Testis (tissue), 2 donors: ENCODE measurements at regions not wholly inside any gene's neighbourhood (a gene's known extent, or its start where the extent isn't known, plus 50 kb on each side); places are given as distances from the start of the nearest gene placed in this dataset.

Source experiments
- DNase-seq: peaks from one replicate; pipeline ENCODE4 v3.0.0-alpha.2; 2019
- H3K27ac ChIP-seq, 2 donors: fragments of 200-600 bp; sonication (generic); one replicate each; pipeline ENCODE4 v1.5.1; 2019
- H3K27me3 ChIP-seq: fragments of 200-600 bp; sonication (generic); one replicate; pipeline ENCODE4 v1.5.1; 2019
- H3K36me3 ChIP-seq: fragments of 200-600 bp; sonication (generic); one replicate; pipeline ENCODE4 v1.5.1; 2017; ENCODE audit warnings: low read depth; ENCODE audit errors: missing control alignments
- H3K4me1 ChIP-seq: fragments of 200-600 bp; sonication (generic); one replicate; pipeline ENCODE4 v1.5.1; 2019
- H3K4me3 ChIP-seq, 2 donors: fragments of 200-600 bp; sonication (generic); one replicate each; pipeline ENCODE4 v1.5.1; 2017 to 2019
- H3K9me3 ChIP-seq: fragments of 200-600 bp; sonication (generic); one replicate; pipeline ENCODE4 v1.5.1; 2017
- CTCF ChIP-seq, 3 experiments: fragments of 450-650 bp in 2 of 3; fragments of 200-600 bp in 1 of 3; sonication (generic) in 1 of 3; IDR thresholded peaks; one replicate each; pipeline ENCODE4 v1.5.1; 2016 to 2019; ENCODE audit warnings: antibody characterized with exemption in 3 of 3, mild to moderate bottlenecking in 2 of 3, moderate library complexity in 1 of 3
- POLR2A ChIP-seq: fragments of 450-650 bp; IDR thresholded peaks from one replicate; pipeline ENCODE4 v1.6.1; 2017; ENCODE audit warnings: antibody characterized with exemption, mild to moderate bottlenecking, moderate library complexity
- WGBS, 2 donors: methylation state at CpG; one replicate each; pipeline ENCODE4 v1.1.5; 2018; 5-methylcytosine and 5-hydroxymethylcytosine counted together
- intact Hi-C: fragments of 100-400 bp; cut with DNase I; formaldehyde crosslinking; loops from one replicate; pipeline ENCODE4 v1.15.1; 2023; ENCODE audit warnings: low total_unique reads

- Histone ChIP-seq H3K4me1 (no peaks in the 10 kb centered on the region), H3K9me3 (no peaks in the 10 kb centered on the region), H3K4me3 (no peak overlapping the region), H3K36me3 (no peaks in the 10 kb centered on the region), H3K27ac (no peak overlapping the region), H3K27me3 (no peaks in the 10 kb centered on the region)
- TF ChIP-seq POLR2A (no peak), CTCF (IDR thresholded peaks at IDR 0.05) (no peak)
- intact Hi-C loops, result no loop called here
- 70 to 82% methylated on average over 4 of the region's 4 CpGs for WGBS, 2 donors
- no peak for DNase-seq
These were observed 76.6 kb downstream of the HSPB8 start for GRCh38 chr12:119255314-119255713.

GRCh38 chr12:119258149-119258548 lies 76.4 kb upstream of the CCDC60 start:
- Histone ChIP-seq H3K4me3 (no peak overlapping the region), H3K27me3 (no peaks in the 10 kb centered on the region), H3K4me1 (no peaks in the 10 kb centered on the region), H3K36me3 (no peaks in the 10 kb centered on the region), H3K27ac (no peak overlapping the region), H3K9me3 (no peaks in the 10 kb centered on the region)
- intact Hi-C loops, result no loop called here
- TF ChIP-seq POLR2A, result no peak
- no peak for TF ChIP-seq CTCF (IDR thresholded peaks at IDR 0.05)
- no peak for DNase-seq
- 70 to 80% methylated on average over 7 of the region's 7 CpGs for WGBS, 2 donors

- intact Hi-C loops, result no loop called here
- 88 to 89% methylated on average over 4 of the region's 4 CpGs for WGBS, 2 donors
These were observed 76.0 kb upstream of the CCDC60 start for GRCh38 chr12:119258556-119258955.

GRCh38 chr12:119259484-119259883 lies 75.0 kb upstream of the CCDC60 start:
- Histone ChIP-seq H3K4me1 (no peaks in the 10 kb centered on the region), H3K27me3 (no peaks in the 10 kb centered on the region), H3K4me3 (no peak overlapping the region), H3K36me3 (no peaks in the 10 kb centered on the region), H3K9me3 (no peaks in the 10 kb centered on the region), H3K27ac (no peak overlapping the region)
- TF ChIP-seq CTCF (IDR thresholded peaks at IDR 0.05), result no peak
- TF ChIP-seq POLR2A, result no peak
- no peak for DNase-seq
- intact Hi-C loops, result no loop called here
- 35 to 43% methylated on average over 4 of the region's 4 CpGs for WGBS, 2 donors

More at GRCh38 chr12:119258556-119258955, 76.0 kb upstream of the CCDC60 start:
- Histone ChIP-seq H3K27ac (no peak overlapping the region), H3K9me3 (no peaks in the 10 kb centered on the region), H3K27me3 (no peaks in the 10 kb centered on the region), H3K4me1 (no peaks in the 10 kb centered on the region), H3K36me3 (no peaks in the 10 kb centered on the region), H3K4me3 (no peak overlapping the region)
- no peak for DNase-seq
- no peak for TF ChIP-seq CTCF (IDR thresholded peaks at IDR 0.05)
- no peak for TF ChIP-seq POLR2A

- no peaks in the 10 kb centered on the region for H3K36me3 ChIP-seq
- no peak for DNase-seq
- H3K9me3 ChIP-seq, result no peaks in the 10 kb centered on the region
- H3K27me3 ChIP-seq, result no peaks in the 10 kb centered on the region
- H3K27ac ChIP-seq, result no peak overlapping the region
- H3K4me1 ChIP-seq, result no peaks in the 10 kb centered on the region
- 83 to 89% methylated on average over 2 of the region's 2 CpGs for WGBS, 2 donors
- no peak for TF ChIP-seq CTCF (IDR thresholded peaks at IDR 0.05)
- TF ChIP-seq POLR2A, result no peak
- no peak overlapping the region for H3K4me3 ChIP-seq
- intact Hi-C loops, result no loop called here
These were observed 72.1 kb upstream of the CCDC60 start for GRCh38 chr12:119262388-119262787.
